Kidney (tissue), 13 donors: ENCODE measurements at regions not wholly inside any gene's neighbourhood (a gene's known extent, or its start where the extent isn't known, plus 50 kb on each side); places are given as distances from the start of the nearest gene placed in this dataset.
A peak's percentile ranks its signal among the peaks of the same experiment; 100 is the strongest.

Source experiments
- DNase-seq, 5 donors: peaks; one replicate each; pipeline ENCODE4 v3.0.0-alpha.2; 2013 to 2020
- FAIRE-seq: peaks from 2 replicates; lab custom pipeline; 2012; peaks lifted over from hg19 to GRCh38; lab: Jason Lieb, UNC
- H3K27ac ChIP-seq, 2 donors: one replicate each; pipeline ENCODE4 v1.7.0; 2013; ENCODE audit warnings: low read depth in 2 of 2, low read length in 2 of 2, inconsistent platforms in 1 of 2
- H3K27me3 ChIP-seq: one replicate; pipeline ENCODE4 v1.7.1; 2013; ENCODE audit warnings: low read length, inconsistent platforms; ENCODE audit not compliant: control insufficient read depth, insufficient read depth
- H3K36me3 ChIP-seq, 3 donors: one replicate each; pipeline versions ENCODE4 v1.7.0 to v1.7.1; 2013; ENCODE audit warnings: low read length in 3 of 3, control low read depth in 1 of 3, inconsistent platforms in 1 of 3; ENCODE audit not compliant: insufficient read depth in 3 of 3, control insufficient read depth in 2 of 3
- H3K4me1 ChIP-seq, 3 donors: one replicate each; pipeline versions ENCODE4 v1.7.0 to v1.7.1; 2013; ENCODE audit warnings: low read length in 3 of 3, inconsistent platforms in 1 of 3, low read depth in 1 of 3; ENCODE audit not compliant: control insufficient read depth in 2 of 3, insufficient read depth in 2 of 3
- H3K4me3 ChIP-seq, 3 donors: one replicate each; pipeline versions ENCODE4 v1.7.0 to v1.8.1; 2013; ENCODE audit warnings: low read length in 3 of 3, control low read depth in 1 of 3, inconsistent platforms in 1 of 3
- H3K9ac ChIP-seq, 3 donors: one replicate each; pipeline versions ENCODE4 v1.7.0 to v1.7.1; 2013; ENCODE audit warnings: low read length in 3 of 3, control low read depth in 1 of 3, inconsistent platforms in 1 of 3
- H3K9me3 ChIP-seq, 3 donors: one replicate each; pipeline versions ENCODE4 v1.7.0 to v1.7.1; 2013; ENCODE audit warnings: low read length in 3 of 3, control low read depth in 1 of 3, inconsistent platforms in 1 of 3; ENCODE audit not compliant: control insufficient read depth in 2 of 3, insufficient read depth in 1 of 3
- intact Hi-C: fragments of 100-400 bp; cut with DNase I; formaldehyde crosslinking; loops from one replicate; pipeline ENCODE4 v1.11.1; 2022
- TF ChIP-seq, protein P1 (sequence below): IDR thresholded peaks from 3 replicates; pipeline ENCODE4 v1.5.1; 2012; ENCODE audit warnings: mild to moderate bottlenecking, moderate library complexity, borderline replicate concordance; ENCODE audit not compliant: insufficient read depth; ENCODE audit errors: extremely low read depth
- donor health status: control.
- donor health status: control.
- donor health status: control.
- donor health status: control.
- donor health status: control.
- donor health status: DM: yes; HTN: yes; CAD: no.
- donor health status: Normal renal cell carcinoma (clear cell type).

DNA sequence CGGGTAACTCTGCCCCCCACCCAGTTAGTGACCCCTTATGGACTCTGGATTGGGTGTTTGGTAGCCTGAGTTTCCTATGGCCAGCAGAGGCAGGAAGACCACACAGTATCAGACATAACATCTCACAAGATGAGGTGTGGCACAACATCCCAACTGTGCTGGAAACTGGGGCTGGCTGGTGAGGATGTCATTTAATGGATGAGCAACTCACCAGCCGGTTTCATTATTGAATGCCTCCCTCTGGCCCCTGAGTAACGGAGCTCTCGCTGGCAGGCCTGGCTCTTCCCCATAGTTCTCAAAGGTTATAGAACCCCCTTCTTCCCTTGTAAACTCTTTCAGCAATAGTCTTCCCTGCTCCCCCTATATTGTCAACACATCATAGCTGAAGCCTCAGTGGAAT lies 195.0 kb downstream of the BCL11A start:
- no peak for FAIRE-seq
- TF ChIP-seq, protein P1, sequence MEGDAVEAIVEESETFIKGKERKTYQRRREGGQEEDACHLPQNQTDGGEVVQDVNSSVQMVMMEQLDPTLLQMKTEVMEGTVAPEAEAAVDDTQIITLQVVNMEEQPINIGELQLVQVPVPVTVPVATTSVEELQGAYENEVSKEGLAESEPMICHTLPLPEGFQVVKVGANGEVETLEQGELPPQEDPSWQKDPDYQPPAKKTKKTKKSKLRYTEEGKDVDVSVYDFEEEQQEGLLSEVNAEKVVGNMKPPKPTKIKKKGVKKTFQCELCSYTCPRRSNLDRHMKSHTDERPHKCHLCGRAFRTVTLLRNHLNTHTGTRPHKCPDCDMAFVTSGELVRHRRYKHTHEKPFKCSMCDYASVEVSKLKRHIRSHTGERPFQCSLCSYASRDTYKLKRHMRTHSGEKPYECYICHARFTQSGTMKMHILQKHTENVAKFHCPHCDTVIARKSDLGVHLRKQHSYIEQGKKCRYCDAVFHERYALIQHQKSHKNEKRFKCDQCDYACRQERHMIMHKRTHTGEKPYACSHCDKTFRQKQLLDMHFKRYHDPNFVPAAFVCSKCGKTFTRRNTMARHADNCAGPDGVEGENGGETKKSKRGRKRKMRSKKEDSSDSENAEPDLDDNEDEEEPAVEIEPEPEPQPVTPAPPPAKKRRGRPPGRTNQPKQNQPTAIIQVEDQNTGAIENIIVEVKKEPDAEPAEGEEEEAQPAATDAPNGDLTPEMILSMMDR = no peak
- Histone ChIP-seq H3K9ac (no peak overlapping the region), H3K27ac (no peak overlapping the region), H3K36me3 (no peaks in the 10 kb centered on the region), H3K9me3 (no peaks in the 10 kb centered on the region), H3K4me3 (no peak overlapping the region), H3K27me3 (no peaks in the 10 kb centered on the region), H3K4me1 (no peaks in the 10 kb centered on the region)
- intact Hi-C loops = no loop called here
- peak in 2 of 5 donors; percentile 64 to 74 for DNase-seq

DNA sequence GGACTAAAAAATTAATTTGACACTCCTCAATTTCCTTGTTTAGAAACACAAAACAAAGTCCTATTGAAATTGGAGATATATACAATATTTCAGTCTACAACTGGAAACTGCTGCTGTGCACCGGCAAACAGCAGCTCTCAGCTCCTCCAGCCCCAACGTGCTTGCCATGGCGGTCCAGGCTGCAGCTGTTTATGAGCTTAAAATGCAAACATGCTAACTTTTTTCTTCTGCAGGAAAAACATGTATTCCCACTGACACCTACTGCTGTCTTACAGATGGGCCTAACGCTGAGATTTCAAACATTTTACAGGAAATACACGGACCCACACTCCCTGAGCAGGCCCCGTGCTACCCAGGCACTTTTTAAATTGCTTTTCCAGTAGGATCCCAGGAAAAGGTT lies 195.5 kb downstream of the BCL11A start:
- H3K4me3 ChIP-seq = no peak overlapping the region
- no peaks in the 10 kb centered on the region for H3K36me3 ChIP-seq
- H3K27ac ChIP-seq = no peak overlapping the region
- FAIRE-seq (no peak), DNase-seq (no peak)
- H3K9ac ChIP-seq = no peak overlapping the region
- intact Hi-C loops = no loop called here
- no peaks in the 10 kb centered on the region for H3K9me3 ChIP-seq
- TF ChIP-seq, protein P1 = no peak
- no peaks in the 10 kb centered on the region for H3K4me1 ChIP-seq
- H3K27me3 ChIP-seq = no peaks in the 10 kb centered on the region

DNA sequence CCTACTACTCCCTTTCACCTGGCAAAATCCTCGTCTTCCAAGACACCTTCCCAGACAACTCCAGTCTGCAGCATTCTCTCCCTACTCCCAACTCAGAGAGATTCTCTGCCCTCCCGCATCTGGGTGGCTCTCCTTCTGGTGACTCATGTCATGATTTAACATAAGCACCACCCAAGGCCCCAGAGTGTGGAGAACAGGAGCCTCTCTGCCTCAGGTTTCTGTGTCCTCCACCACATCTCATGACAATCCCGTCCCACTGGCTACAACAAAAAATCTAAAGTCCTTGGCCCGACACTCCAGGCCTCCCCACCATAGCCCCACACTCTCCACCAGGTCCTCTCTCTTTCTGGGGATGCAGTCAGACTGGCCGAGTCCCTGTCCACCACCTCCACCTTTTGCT lies 197.1 kb downstream of the BCL11A start:
- Histone ChIP-seq H3K27ac (no peak overlapping the region), H3K4me3 (no peak overlapping the region), H3K4me1 (no peaks in the 10 kb centered on the region), H3K9me3 (no peaks in the 10 kb centered on the region), H3K9ac (no peak overlapping the region), H3K27me3 (no peaks in the 10 kb centered on the region), H3K36me3 (no peaks in the 10 kb centered on the region)
- peak in 1 of 5 donors; percentile 6 for DNase-seq
- intact Hi-C loops = no loop called here
- no peak for FAIRE-seq
- TF ChIP-seq, protein P1 = no peak

DNA sequence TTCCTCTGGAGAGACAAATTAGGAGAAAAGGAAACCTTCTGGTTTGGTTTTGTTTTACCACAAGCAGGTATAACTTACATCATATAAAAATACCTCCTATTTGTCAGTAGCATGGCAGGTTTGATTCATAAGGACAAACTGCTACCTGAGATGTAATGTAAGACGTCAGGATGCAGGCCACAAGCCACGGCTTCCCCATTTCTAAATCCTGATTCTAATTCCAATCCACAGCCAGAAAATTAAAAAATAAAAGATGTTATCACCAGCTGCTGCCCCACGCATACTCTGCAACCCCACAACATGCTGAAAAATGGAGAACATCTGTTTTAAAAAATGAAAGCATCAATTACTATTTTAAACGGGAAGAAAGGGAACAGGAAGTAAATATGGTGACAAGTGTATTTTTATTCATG lies 197.6 kb downstream of the BCL11A start:
- H3K9me3 ChIP-seq = no peaks in the 10 kb centered on the region
- H3K27me3 ChIP-seq = no peaks in the 10 kb centered on the region
- H3K27ac ChIP-seq = no peak overlapping the region
- peak in 1 of 5 donors; percentile 1 for DNase-seq
- H3K36me3 ChIP-seq = no peaks in the 10 kb centered on the region
- FAIRE-seq = no peak
- TF ChIP-seq, protein P1 = no peak
- H3K4me1 ChIP-seq = no peaks in the 10 kb centered on the region
- no peak overlapping the region for H3K4me3 ChIP-seq
- H3K9ac ChIP-seq = no peak overlapping the region
- intact Hi-C loops = no loop called here
